ENCODE measurements at regions not wholly inside any gene's neighbourhood (a gene's known extent, or its start where the extent isn't known, plus 50 kb on each side); places are given as distances from the start of the nearest gene placed in this dataset.

- Histone ChIP-seq H3K9me1 (replicated peaks; ENCODE audit: control insufficient read depth, extremely low read depth, insufficient read depth, low read length) (no peaks in the 10 kb centered on the region), H3K4me1 (ENCODE audit: control insufficient read depth, extremely low read depth, insufficient read depth, low read length) (no peaks in the 10 kb centered on the region), H4K20me1 (replicated peaks; ENCODE audit: control insufficient read depth, extremely low read depth, insufficient read depth, low read length) (no peaks in the 10 kb centered on the region), H2AFZ (ENCODE audit: low read depth, low read length) (no peak overlapping the region), H3K27me3 (ENCODE audit: control insufficient read depth in 2 of 2, insufficient read depth in 2 of 2, low read length in 2 of 2) (no peaks in the 10 kb centered on the region), H3K79me2 (ENCODE audit: control insufficient read depth, insufficient read depth, low read length) (no peaks in the 10 kb centered on the region), H3K4me2 (ENCODE audit: insufficient read depth, low read length) (no peak overlapping the region), H3K9me3 (replicated peaks; ENCODE audit: control insufficient read depth, insufficient read depth, low read length) (no peaks in the 10 kb centered on the region), H3K4me3 (replicated peaks in 1 of 3; ENCODE audit: insufficient read depth in 1 of 3, low read depth in 1 of 3, low read length in 3 of 3) (no peak overlapping the region), H3K27ac (ENCODE audit: insufficient read depth, low read depth, low read length) (no peak overlapping the region), H3K36me3 (ENCODE audit: control insufficient read depth in 2 of 2, extremely low read depth in 1 of 2, insufficient read depth in 2 of 2, low read length in 2 of 2) (no peaks in the 10 kb centered on the region), H3K9ac (replicated peaks; ENCODE audit: extremely low read depth, insufficient read depth, low read length) (no peak overlapping the region)
- DNase-seq (ENCODE audit: low read depth, low spot score) (no peak), FAIRE-seq (no peak)
- no TSS peak for BruUV-seq (replicated peaks)
- no peak for TF ChIP-seq JUN (IDR thresholded peaks at IDR 0.05; ENCODE audit: borderline replicate concordance, insufficient read depth, insufficient read length, low read depth)
- no peak for TF ChIP-seq FOS (IDR thresholded peaks at IDR 0.05; ENCODE audit: borderline replicate concordance, insufficient read depth, low read length)
- no peak for TF ChIP-seq EZH2 (IDR thresholded peaks at IDR 0.05; ENCODE audit: borderline replicate concordance, low read depth, low read length, severe bottlenecking)
- TF ChIP-seq MYC (IDR thresholded peaks at IDR 0.05; ENCODE audit: low read depth, low read length), result no peak
- no peak for TF ChIP-seq GATA2 (IDR thresholded peaks at IDR 0.05; ENCODE audit: insufficient read depth, insufficient read length, low read depth, low read length)
- no peak for TF ChIP-seq CTCF (IDR thresholded peaks at IDR 0.05; ENCODE audit: extremely low read depth in 1 of 2, insufficient read depth in 1 of 2, low read depth in 1 of 2, low read length in 2 of 2)
- no peak for TF ChIP-seq MAX (IDR thresholded peaks at IDR 0.05; ENCODE audit: insufficient read depth, insufficient read length)
- TF ChIP-seq POLR2A (IDR thresholded peaks at IDR 0.05; ENCODE audit: low read depth, low read length), result no peak
- no peak for TF ChIP-seq POLR2AphosphoS5 (IDR thresholded peaks at IDR 0.05; ENCODE audit: insufficient read depth, low read depth, low read length)
- dilution Hi-C loops (cut with MboI; ENCODE audit: extremely low pct_ligation_motif_present, low sequenced_read_pairs), result no loop called here
- ChIA-PET POLR2A (no interaction called here), CTCF (no interaction called here)
- intact Hi-C loops (cut with micrococcal nuclease), result no loop called here
Observed at GRCh38 chr3:178090899-178091298, 445.3 kb upstream of the KCNMB2 start.
